DND-41 (cell line): ENCODE measurements at regions not wholly inside any gene's neighbourhood (a gene's known extent, or its start where the extent isn't known, plus 50 kb on each side); places are given as distances from the start of the nearest gene placed in this dataset.

Source experiments
- CTCF ChIP-seq: IDR thresholded peaks from 2 replicates; pipeline ENCODE4 v1.5.1; 2012; ENCODE audit warnings: borderline replicate concordance, low read length, moderate library complexity, mild to moderate bottlenecking; ENCODE audit not compliant: poor library complexity, severe bottlenecking; ENCODE audit errors: extremely low read depth
- EZH2 ChIP-seq: IDR thresholded peaks from 3 replicates; pipeline ENCODE4 v1.6.1; 2012; ENCODE audit warnings: borderline replicate concordance, low read depth, mild to moderate bottlenecking, moderate library complexity, low read length, inconsistent platforms; ENCODE audit not compliant: severe bottlenecking

- TF ChIP-seq CTCF (no peak), EZH2 (no peak)
These were observed 790.2 kb downstream of the TBC1D22A start for GRCh38 chr22:47552541-47553205.
